WTC11 (cell line): ENCODE measurements at regions not wholly inside any gene's neighbourhood (a gene's known extent, or its start where the extent isn't known, plus 50 kb on each side); places are given as distances from the start of the nearest gene placed in this dataset.

Experiments used
- ATF3 ChIP-seq: sonication (generic); formaldehyde crosslinking; conservative IDR thresholded peaks from 2 replicates; pipeline ENCODE4 v1.8.1; 2022; ENCODE audit warnings: mild to moderate bottlenecking, missing genetic modification reagents
- CREM ChIP-seq: sonication (generic); formaldehyde crosslinking; IDR thresholded peaks from 2 replicates; pipeline ENCODE4 v1.8.1; 2022; ENCODE audit warnings: mild to moderate bottlenecking, missing genetic modification reagents, moderate library complexity
- CTCF ChIP-seq: fragments of 200-600 bp; IDR thresholded peaks from 2 replicates; pipeline ENCODE4 v1.8.0; 2022; ENCODE audit warnings: antibody characterized with exemption
- FOXJ3 ChIP-seq: sonication (generic); formaldehyde crosslinking; IDR thresholded peaks from 2 replicates; pipeline ENCODE4 v1.9.0; 2021; ENCODE audit warnings: missing genetic modification reagents, mild to moderate bottlenecking, borderline replicate concordance
- GABPB1 ChIP-seq: sonication (generic); formaldehyde crosslinking; IDR thresholded peaks from 2 replicates; pipeline ENCODE4 v1.8.1; 2023; ENCODE audit warnings: mild to moderate bottlenecking, missing genetic modification reagents
- JAZF1 ChIP-seq: fragments of 250-450 bp; sonication (Bioruptor Pico); IDR thresholded peaks from 2 replicates; pipeline ENCODE4 v1.9.0; 2021; ENCODE audit warnings: moderate library complexity, mild to moderate bottlenecking, inconsistent platforms
- MAX ChIP-seq: sonication (generic); formaldehyde crosslinking; IDR thresholded peaks from 2 replicates; pipeline ENCODE4 v1.8.0; 2022; ENCODE audit warnings: mild to moderate bottlenecking, missing genetic modification reagents
- NFATC4 ChIP-seq: fragments of 250-450 bp; sonication (Bioruptor Pico); IDR thresholded peaks from 2 replicates; pipeline ENCODE4 v1.9.0; 2021; ENCODE audit warnings: mild to moderate bottlenecking
- NFYB ChIP-seq: sonication (generic); formaldehyde crosslinking; conservative IDR thresholded peaks from 2 replicates; pipeline ENCODE4 v1.8.0; 2022; ENCODE audit warnings: low read depth, missing genetic modification reagents
- OVOL2 ChIP-seq: fragments of 250-450 bp; sonication (Bioruptor Pico); IDR thresholded peaks from 2 replicates; pipeline ENCODE4 v1.9.0; 2021; ENCODE audit warnings: mild to moderate bottlenecking, borderline replicate concordance
- SP1 ChIP-seq: sonication (generic); formaldehyde crosslinking; conservative IDR thresholded peaks from 2 replicates; pipeline ENCODE4 v1.8.1; 2022; ENCODE audit warnings: missing genetic modification reagents
- USF2 ChIP-seq: sonication (generic); formaldehyde crosslinking; IDR thresholded peaks from 2 replicates; pipeline ENCODE4 v1.8.1; 2023; ENCODE audit warnings: mild to moderate bottlenecking, missing genetic modification reagents, moderate library complexity
- ZNF138 ChIP-seq: sonication (generic); formaldehyde crosslinking; conservative IDR thresholded peaks from 2 replicates; pipeline ENCODE4 v1.8.1; 2022; ENCODE audit warnings: mild to moderate bottlenecking, moderate library complexity, missing genetic modification reagents

- no peak for TF ChIP-seq ZNF138
- TF ChIP-seq CTCF, result no peak
- no peak for TF ChIP-seq JAZF1 (CRISPR knock-in tag)
- no peak for TF ChIP-seq NFATC4 (CRISPR knock-in tag)
- no peak for TF ChIP-seq OVOL2 (CRISPR knock-in tag)
- no peak for TF ChIP-seq FOXJ3 (CRISPR knock-in tag)
- no peak for TF ChIP-seq CREM (CRISPR knock-in tag)
- no peak for TF ChIP-seq NFYB (CRISPR knock-in tag)
- TF ChIP-seq SP1 (CRISPR knock-in tag), result no peak
- TF ChIP-seq ATF3 (CRISPR knock-in tag), result no peak
- no peak for TF ChIP-seq GABPB1
- no peak for TF ChIP-seq MAX (CRISPR knock-in tag)
- no peak for TF ChIP-seq USF2
These were observed 422.9 kb downstream of the DTHD1 start for GRCh38 chr4:36704289-36704688.
